Medulla oblongata (tissue), 1 donor: ENCODE measurements at regions not wholly inside any gene's neighbourhood (a gene's known extent, or its start where the extent isn't known, plus 50 kb on each side); places are given as distances from the start of the nearest gene placed in this dataset.

Experiments
- DNase-seq: peaks from one replicate; pipeline ENCODE4 v3.0.0-alpha.2; 2015; ENCODE audit errors: extremely low spot score

DNA sequence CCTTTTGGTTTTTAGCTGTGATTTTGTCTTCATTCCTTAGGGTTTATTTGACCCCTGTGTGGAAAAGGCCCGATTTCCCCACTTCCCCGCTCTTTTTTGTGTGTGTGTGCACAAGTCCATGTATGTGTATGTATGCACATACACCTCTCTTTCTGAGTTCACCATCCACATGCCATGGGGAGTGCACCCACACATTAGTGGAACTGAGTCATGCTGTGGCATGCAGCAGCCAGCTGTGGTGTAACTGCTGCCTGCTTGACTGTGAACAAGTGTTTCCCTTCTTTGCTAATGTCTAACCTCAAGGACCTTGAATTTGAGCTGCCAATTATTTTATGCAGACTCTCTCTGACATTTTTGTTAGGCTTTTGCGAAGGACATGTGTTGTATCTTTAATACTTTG, 434.9 kb upstream of the TPM1 start:
- no peak for DNase-seq

DNA sequence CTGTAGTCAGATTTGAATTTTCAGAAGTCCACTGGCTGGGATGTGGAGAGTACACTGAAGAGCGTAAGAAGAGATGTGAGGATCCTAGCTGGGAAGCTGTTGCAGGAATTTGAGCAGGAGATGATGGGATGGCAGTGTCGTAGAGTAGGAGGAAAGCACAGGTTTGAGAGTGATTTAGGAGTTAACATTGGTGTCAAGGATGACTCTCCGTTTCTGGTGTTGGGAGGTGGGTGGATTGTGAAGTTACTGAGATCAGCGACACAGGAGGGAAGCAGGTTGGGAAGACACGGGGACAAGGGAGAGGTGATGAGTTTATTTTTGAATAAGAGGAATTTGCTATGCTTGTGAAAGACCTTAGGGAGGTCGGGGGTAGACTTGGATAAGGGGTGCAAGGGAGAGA, 434.2 kb upstream of the TPM1 start:
- DNase-seq, result no peak

DNA sequence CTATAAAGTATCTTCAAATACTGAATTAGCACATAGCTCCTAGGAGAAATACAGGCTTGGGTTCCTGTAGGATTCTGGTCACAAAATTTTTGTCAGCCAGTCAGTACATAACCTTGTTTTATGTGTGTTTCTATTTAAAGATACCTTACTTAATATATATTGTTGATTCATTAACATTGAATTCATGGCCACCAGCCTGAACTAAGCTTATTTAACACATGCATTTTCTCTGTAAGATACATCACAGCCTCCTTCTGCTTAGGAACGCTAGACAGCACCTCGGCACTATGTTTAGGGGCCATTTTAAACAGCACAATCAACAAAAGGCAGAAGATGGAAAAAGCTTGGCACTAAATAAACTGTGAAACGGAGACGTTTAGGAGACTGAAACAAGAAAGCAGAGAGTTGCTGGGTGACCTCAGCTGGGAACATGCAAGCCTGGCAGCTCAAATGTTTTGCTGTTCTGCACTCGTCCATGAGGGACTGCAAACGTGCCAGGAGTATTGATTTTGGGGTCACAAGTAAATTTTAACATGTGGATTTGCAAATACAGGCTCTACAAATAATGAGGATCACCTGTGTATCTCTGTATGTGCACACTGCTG, 432.2 kb upstream of the TPM1 start:
- no peak for DNase-seq

DNA sequence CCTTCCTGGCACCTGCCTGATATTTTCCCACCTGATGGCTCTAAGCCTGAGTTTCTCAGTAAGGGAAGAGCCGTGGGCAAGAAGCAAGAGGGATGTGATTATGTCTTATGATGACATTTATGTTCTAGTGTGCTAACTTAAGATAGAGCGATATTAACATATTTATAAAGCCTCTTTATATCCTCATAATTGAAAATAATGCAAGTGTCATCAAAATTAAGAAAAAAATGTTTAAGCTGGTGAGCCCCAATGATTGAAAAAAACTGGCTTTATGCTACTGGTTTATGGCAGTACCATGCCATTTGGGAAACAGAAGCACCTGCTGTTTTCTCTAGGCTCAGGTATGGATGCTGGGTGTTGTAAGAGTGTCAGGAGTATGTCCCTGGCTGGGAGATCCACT, 431.5 kb upstream of the TPM1 start:
- no peak for DNase-seq

DNA sequence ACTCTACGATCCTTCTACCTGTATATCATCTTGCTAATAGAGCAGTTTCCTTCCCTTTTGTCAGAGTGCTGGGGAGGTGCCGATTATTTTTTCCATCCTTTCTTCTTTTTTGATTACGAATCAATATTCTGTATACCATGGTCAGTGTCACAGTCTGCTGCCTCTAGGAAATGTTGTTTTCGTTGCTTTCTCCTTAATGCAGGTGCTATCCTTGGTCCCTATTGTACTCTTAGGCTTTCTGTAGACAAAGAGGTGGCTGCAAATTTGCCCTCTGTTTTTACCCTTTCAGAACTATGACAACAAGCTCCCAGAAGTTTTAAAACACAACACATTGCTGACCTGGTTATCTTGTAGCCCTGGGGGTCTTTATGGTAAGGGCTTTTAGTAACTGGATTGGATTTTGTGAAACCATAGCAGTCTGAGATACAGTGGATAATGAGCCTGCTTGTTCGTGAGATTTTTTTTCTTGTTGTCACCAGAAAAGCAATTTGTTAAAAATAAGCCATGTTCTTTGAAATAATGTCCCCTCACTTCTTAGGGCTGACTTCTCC, 430.3 kb upstream of the TPM1 start:
- DNase-seq, result no peak

DNA sequence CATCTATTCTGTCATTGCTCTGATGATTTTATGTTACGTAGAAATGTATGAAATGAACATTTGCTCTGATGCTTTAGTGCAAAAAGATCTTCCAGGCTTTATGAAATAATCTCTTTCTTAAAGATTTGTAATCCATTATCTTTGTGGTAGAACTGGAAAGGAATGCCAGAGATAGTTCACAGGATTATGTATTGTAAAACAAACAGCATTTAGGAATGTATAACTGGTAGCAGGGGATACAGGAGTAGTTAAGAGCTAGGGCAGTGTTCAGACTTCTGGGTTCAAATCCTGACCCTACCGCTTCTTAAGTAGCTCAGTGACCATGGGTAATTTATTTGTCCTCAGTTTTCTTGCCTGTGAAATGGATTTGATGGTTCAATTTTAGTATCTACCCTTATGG, 429.8 kb upstream of the TPM1 start:
- DNase-seq, result no peak

DNA sequence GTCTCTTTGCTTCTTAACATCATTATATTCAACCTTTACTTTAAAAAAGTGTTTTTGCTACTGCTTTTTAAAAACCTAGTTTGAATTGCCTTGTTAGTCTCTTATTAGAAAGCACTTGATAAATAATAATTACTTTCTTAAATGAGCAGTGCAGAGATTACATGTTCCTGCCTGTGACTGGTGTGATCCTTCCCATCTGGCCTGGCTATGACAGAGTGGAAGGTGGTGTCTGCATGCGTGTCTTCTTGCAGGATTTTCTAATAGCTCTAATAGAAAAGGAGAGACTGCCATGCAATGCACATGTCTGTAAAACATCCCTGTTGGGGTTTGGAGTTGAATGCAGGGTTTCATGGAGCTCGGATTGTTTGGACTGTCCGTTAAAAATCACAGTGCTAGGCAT, 425.8 kb upstream of the TPM1 start:
- no peak for DNase-seq

DNA sequence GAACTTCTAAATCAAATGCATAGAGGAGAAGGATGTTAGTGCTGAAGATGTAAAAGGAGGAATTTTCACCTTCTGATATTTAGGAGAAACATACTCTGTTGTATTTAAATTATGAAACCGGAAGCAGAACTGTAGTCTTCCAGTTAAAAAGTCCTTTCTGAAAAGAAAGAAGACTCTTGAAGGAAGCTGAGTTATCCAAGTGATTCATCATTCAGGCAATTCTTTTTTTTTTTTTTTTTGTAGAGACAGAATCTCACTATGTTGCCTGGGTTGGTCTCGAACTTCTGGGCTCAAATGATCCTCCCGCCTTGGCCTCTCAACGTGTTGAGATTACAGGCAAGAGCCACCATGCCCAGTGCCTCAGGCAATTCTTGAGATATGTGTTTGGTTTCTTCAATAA, 424.8 kb upstream of the TPM1 start:
- no peak for DNase-seq

DNA sequence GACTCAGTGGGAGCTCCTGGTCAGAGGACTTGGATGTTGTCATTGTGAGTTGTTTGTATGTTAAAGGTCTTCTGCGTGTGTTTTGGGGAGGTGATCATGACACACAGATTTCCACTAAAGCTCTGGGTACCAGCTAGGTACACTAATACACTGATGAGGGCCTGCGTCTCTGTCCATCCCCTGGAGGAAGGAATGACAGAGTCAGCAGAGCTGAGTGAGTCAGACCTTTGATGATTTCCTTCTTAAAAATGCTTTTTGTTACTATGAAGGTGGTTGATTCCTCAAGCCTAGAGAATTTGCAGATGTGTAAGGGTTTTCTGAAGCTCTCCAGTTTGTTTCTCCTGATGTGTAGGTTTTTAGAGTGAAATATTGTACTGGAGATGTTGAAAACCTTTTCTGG, 424.1 kb upstream of the TPM1 start:
- no peak for DNase-seq

DNA sequence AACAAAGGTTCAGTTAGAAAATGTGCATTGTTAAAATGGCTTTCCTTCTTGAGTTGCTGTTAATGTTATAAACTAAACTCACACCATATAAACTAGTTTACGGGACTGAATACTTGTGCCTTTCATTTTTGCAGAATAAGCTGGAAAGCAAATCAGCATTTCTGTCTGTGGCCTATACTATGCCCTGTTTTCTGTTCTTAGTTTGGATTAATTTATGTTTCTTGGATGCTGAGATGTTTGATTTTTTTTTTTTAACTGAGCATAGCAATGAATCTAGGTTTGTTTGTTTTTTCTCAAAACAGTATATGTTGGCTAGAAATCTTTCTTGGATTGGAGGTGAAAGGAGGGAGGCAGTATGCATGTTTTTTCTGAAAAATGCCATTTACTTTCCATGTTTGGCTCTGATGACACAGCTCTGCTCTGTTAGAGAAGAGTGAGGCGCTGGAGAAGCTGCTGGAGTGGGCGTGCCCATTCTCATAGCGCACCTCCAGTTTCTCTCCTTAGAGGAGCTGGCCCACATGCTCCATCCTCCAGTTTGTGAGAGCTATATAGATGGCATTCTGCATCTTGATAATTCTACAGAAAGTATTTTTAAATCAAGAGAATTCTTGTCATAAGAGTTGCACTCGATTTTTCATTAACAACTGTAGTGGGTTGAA, 423.6 kb upstream of the TPM1 start:
- DNase-seq, result no peak

DNA sequence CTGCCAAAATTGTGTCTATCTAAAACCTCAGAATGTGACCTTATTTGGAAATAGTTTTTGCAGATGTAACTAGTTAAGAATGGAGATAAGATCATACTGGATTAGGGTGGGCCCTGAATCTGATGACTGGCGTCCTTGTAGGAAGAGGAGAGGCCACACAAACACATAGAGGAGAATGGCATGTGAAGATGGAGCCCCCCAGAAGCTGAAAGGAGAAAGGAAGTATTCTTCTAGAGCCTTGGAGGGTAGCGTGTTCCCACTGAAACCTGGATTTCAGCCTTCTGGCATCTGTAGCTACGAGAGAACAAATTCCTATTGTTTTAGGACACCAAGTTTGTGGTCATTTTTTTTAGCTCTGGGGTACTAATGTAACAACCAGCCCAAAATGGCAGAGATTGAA, 423.0 kb upstream of the TPM1 start:
- DNase-seq, result no peak

DNA sequence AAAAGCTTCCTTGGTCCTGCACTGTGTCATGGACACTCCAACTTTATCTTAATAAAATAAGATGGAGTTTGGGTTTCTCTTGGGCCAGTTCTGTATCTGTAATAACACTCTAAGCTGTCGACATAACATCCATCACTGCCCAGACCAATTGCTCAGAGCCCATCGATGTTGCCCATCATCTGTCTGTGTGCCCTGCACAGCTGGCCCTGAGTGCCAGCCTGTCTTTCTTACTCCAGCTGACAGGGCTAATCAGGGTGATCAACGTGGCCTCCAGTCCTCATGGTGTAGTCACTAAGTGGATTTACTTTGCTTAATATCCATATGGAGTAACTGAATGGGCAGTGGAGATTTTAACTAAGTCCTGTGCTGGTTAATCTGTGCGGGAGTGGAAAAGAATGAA, 419.8 kb upstream of the TPM1 start:
- no peak for DNase-seq

DNA sequence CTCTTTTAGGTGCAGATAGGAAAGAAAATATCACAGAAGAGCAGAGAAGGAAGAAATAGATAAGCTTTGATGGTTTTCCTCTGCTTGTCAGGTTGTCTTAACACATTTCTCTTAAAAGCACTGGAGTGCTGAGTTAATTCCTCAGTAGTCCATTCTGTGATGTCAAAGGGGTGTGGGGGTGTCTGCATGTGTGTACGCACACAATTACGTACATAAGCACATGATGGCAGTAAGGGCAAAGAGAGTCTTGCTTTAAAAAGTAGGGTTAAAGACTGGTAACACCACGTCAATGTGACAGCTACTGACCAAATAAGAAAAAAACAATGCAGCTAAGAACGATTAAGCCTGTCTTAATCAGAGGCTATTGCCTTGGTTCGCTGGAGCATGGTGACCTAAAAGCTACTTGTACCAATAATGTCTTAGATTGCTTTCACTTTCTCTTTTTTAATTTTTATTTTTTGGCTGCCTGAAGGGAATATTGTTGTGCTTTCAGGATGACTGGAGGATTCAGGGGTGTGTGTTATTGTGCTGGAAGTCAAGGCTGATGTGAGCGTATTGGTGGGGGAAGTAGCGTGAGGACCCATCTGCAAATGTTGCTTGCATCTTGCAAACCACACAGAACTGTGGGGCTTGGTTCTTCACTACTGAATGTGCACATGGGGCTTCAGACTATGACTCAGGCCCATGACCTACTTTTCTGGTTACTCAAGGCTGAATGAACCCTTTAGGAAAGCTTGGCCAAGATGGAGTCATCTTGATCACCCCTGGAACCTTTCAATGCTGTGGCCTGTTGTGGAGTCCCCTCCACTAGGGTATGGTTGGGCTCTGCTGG, 417.8 kb upstream of the TPM1 start:
- DNase-seq, result no peak

DNA sequence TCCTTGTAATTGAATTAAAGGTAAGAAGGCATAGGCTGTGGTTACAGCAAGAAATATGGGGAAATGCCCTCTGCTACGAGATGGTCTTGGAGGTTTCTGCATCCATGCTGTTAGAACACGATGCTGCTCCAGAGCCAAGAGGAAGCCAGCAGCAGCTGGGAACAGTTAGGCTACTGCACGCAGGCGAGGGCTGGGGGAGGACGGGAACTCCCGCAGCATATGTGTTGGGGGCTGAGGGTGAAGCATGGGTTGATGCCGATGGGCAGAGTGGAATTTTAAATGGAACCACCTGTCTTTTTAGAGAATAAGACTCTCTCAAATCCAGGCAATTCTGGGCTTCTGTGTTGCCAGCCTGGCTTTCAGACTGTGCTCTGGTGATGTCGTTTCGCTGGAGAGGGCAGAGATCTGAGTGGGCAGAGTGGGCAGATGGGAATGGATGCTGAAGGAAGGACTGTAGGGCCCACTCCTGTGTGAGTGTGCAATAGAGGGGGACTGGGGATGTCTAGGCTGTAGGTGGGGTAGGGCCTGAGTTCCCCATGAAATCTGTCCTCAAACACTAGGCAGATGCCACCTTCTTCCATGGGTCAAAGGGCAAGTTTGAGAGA, 417.0 kb upstream of the TPM1 start:
- DNase-seq, result no peak

DNA sequence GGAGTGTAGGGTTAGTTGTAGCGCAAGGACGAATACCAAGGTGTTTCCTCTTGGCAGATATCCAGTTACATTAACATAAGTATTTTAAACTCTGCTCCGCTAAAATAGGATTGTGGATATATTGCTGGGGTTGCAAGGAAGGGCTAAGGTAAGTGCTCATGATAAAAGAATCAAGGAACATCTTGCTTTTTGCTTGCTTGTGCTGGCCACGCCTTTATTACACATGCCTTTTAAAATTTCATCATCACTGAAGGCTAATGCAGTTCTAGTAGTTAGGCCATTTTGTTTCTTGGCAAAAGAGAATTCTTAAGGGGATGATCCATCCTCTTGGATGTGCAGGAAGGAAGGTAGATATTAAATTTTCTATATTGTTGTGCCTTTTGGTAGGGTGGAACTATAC, 415.6 kb upstream of the TPM1 start:
- no peak for DNase-seq

DNA sequence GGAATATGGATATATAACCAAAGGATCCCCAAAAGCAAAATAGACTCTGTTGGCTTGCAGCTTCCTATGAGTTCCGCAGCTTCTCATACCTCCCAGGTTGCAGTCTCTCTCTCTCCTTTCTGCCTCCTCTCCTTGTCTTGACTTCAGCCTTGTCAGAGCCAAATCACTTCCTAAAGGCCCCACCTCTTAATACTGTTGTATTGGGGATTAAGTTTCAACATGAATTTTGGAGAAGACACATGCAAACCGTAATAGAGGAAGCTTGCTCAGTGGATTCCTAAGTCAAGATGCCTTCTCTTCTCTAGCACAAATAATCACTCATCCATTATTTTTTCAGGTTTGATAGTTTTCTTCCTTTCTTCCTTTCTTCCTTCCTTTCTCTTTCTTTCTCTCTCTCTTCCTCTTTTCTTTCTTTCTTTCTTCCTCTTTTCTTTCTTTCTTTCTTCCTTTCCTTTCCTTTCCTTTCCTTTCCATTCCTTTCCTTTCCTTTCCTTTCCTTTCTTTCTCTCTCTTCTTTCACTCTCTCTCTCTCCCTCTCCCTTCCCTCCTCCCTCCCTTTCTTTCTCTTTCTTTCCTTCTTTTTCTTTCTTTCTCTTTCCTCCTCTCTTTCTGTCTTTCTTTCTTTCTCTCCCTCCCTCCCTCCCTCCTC, 411.3 kb upstream of the TPM1 start:
- DNase-seq, result no peak

DNA sequence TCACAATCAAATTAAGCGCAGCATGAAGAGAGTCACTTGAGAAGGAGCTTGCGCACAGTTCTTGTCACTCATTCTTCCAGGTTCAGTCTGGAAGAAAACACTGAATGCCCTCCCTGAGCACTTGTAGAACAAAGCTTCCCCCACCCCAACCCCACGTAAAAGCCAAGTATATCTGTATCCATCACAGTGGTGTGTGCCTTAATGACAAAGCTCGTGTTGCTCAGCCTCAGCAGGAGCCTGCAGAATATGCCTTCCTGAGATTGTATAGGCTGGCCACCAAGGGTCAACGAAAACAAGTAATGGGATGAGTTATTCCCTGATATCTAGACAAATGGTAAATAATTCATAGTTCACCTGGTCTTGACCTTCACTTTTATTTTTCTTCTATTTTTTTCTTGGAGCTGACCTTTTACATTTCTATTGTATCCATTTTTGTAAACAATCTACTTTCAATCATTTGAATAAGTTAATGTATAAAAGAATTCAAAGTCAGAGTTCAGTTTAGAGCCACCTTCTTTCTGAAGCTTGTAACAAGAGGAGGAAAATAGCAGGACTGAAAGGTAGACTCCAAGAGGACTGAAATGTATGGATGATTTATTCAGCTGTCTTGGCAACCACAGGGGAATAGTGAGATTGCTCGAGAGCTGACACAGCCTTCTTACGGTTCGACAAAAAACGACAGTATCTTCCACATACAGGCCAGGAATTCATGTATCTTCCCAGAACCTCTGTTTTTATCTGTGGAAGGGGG, 405.5 kb upstream of the TPM1 start:
- DNase-seq, result no peak

DNA sequence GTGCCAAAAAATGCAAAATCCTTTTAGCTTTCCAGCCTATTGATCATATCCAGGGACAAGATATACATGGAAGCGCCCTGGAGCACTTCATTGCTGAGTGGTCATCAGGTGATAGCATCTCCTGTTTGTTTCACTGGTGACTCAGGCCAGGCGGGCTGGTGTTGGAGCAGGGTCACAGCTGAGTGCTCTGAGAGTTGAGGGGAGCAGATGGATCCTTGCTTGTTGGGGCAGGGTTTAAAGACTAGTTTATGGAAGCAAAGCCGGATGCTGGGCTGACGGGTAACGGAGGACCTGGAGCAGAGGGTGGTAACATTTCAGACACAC, 405.0 kb upstream of the TPM1 start:
- DNase-seq, result no peak

DNA sequence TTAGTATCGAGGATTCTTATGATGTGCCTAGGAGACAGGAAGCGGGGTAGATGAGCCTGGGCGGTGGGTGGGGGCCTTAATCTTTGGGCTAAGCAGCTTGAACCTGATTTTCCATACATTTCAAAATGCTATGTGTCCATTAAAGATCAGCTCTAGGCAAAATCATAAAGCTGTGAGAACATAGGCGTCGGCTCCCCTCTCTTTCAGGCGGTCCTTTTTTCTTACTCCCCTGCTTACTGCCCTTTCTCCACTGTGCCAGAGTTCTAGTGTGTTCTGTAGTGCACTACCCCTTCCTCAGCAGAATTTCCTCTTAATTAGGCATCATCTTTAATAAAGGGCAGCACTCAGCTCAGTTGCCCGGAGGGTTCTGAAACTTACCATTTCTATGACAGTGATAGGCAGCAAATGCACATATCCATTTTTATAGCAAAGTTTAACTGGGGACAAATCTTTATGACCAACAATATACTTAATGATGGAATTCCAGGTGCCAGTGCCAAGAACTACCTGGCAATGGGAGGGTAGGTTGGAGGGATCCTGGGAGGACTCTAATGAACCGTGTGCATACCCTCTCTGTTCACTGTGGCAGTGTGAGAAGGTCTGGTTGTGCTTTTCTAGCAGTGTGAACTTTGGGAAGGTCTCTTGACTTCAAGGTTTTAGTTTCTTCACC, 404.5 kb upstream of the TPM1 start:
- DNase-seq, result no peak

DNA sequence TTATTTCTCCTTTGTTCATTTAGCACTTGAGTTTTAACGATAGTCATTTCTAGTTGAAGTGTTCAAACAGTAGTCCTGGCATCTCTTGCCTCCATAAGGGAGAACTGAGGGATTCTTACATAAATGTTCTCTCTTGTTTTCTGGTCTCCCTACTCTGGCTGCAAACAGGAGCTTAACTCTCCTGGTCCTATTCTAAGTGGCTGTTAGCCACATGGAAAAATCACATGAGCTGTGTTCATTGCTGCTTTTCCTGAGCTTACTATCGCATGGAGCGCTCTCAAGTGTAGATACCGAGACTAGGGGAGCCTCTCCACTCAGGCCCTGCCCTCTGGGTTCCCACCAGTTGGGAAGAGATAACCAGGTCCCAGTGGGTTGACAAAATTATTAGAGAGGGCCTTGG, 403.1 kb upstream of the TPM1 start:
- no peak for DNase-seq
